SU-DHL-6 (cell line): ENCODE measurements at regions not wholly inside any gene's neighbourhood (a gene's known extent, or its start where the extent isn't known, plus 50 kb on each side); places are given as distances from the start of the nearest gene placed in this dataset.

Experiments used
- H2AFZ ChIP-seq: fragments of 200-600 bp; sonication (generic); 2 replicates; pipeline ENCODE4 v1.6.1; 2014; ENCODE audit warnings: low read depth, mild to moderate bottlenecking, moderate library complexity, mixed read lengths, antibody characterized with exemption, low read length; ENCODE audit not compliant: severe bottlenecking
- H3F3A ChIP-seq: fragments of 200-600 bp; shearing (Covaris generic); 2 replicates; pipeline ENCODE4 v1.6.0; 2016; ENCODE audit warnings: antibody characterized with exemption, mild to moderate bottlenecking; ENCODE audit not compliant: insufficient read depth
- H3K27ac ChIP-seq: fragments of 200-600 bp; sonication (generic); 2 replicates; pipeline ENCODE4 v1.5.1; 2016; ENCODE audit warnings: low read depth, mild to moderate bottlenecking, low read length, moderate library complexity, mixed read lengths
- H3K27me3 ChIP-seq: fragments of 200-600 bp; sonication (generic), shearing (Covaris generic); 2 replicates; pipeline ENCODE4 v1.6.0; 2014; ENCODE audit warnings: mild to moderate bottlenecking, low read length
- H3K36me3 ChIP-seq: fragments of 200-600 bp; sonication (generic); 2 replicates; pipeline ENCODE4 v1.6.1; 2014; ENCODE audit warnings: mild to moderate bottlenecking, low read length, mixed read lengths
- H3K4me2 ChIP-seq: fragments of 300-600, 200-600 bp; shearing (Covaris generic), sonication (generic); 2 replicates; pipeline ENCODE4 v1.6.0; 2014; ENCODE audit warnings: low read length, low read depth, mild to moderate bottlenecking; ENCODE audit not compliant: poor library complexity, severe bottlenecking
- H3K4me3 ChIP-seq: fragments of 200-600 bp; sonication (generic); 2 replicates; pipeline ENCODE4 v1.5.1; 2014; ENCODE audit warnings: antibody characterized with exemption, low read length, mild to moderate bottlenecking, mixed read lengths; ENCODE audit not compliant: insufficient read depth, poor library complexity, severe bottlenecking
- H3K79me2 ChIP-seq: fragments of 200-600 bp; sonication (generic); 2 replicates; pipeline ENCODE4 v1.6.1; 2014; ENCODE audit warnings: mild to moderate bottlenecking, low read length, moderate library complexity; ENCODE audit not compliant: insufficient read depth
- H3K9ac ChIP-seq: fragments of 200-600 bp; sonication (generic); 2 replicates; pipeline ENCODE4 v1.7.0; 2014; ENCODE audit warnings: mild to moderate bottlenecking, low read length
- H3K9me2 ChIP-seq: fragments of 200-600 bp; sonication (generic); replicated peaks from 2 replicates; pipeline ENCODE4 v1.6.1; 2014; ENCODE audit warnings: low read length; ENCODE audit not compliant: insufficient read depth
- H3K9me3 ChIP-seq: fragments of 200-600 bp; sonication (generic); 2 replicates; pipeline ENCODE4 v1.6.1; 2014; ENCODE audit warnings: low read length, mixed read lengths; ENCODE audit not compliant: insufficient read depth
- H4K20me1 ChIP-seq: fragments of 200-600 bp; sonication (generic); 2 replicates; pipeline ENCODE4 v1.6.1; 2014; ENCODE audit warnings: low read depth, mild to moderate bottlenecking, antibody characterized with exemption, low read length, moderate library complexity, mixed read lengths
- CTCF ChIP-seq: fragments of 200-600 bp; sonication (generic); IDR thresholded peaks from one replicate; pipeline ENCODE4 v1.5.1; 2017; ENCODE audit warnings: antibody characterized with exemption, mild to moderate bottlenecking, low read length, moderate library complexity; ENCODE audit not compliant: insufficient read depth, poor library complexity, severe bottlenecking
- EZH2phosphoT487 ChIP-seq: fragments of 200-600 bp; sonication (generic), shearing (Covaris generic); conservative IDR thresholded peaks from 2 replicates; pipeline ENCODE4 v1.6.1; 2018; ENCODE audit warnings: mild to moderate bottlenecking, antibody characterized with exemption, low read length, moderate library complexity, mixed read lengths

- Histone ChIP-seq H4K20me1 (no peaks in the 10 kb centered on the region), H2AFZ (no peak overlapping the region), H3K27me3 (peaks cover 3% of the 10 kb centered on the region), H3K9ac (no peak overlapping the region), H3K79me2 (no peaks in the 10 kb centered on the region), H3K4me3 (no peak overlapping the region), H3K27ac (no peak overlapping the region), H3K36me3 (no peaks in the 10 kb centered on the region), H3K9me3 (no peaks in the 10 kb centered on the region), H3F3A (no peaks in the 10 kb centered on the region), H3K4me2 (no peak overlapping the region), H3K9me2 (no peaks in the 10 kb centered on the region)
- TF ChIP-seq EZH2phosphoT487 (no peak), CTCF (no peak)
Measured at GRCh38 chr12:74381958-74382357, 155.7 kb upstream of the ATXN7L3B start.

DNA sequence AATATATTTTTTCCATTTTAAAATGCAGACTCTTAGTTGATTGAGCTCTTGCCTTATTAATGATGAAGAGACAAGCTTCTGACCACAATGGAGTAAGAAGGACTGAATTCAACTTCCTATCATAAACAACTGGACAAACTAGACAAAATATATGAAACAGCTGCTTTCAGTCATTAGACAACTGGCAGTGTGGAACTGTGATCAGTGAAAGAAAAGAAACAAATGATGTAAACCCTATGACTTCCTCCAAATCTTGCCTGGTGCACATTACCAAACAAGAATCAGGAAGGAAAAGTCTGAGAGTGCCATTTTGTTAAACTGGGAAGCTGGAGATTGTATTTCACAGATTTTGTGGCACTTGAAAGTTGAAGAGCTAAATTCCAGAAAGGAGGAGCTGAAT, 154.7 kb upstream of the ATXN7L3B start:
- H3K9me2 ChIP-seq = no peaks in the 10 kb centered on the region
- H3K4me2 ChIP-seq = no peak overlapping the region
- no peak overlapping the region for H3K9ac ChIP-seq
- H3K79me2 ChIP-seq = no peaks in the 10 kb centered on the region
- no peaks in the 10 kb centered on the region for H3K9me3 ChIP-seq
- no peak overlapping the region for H2AFZ ChIP-seq
- no peak for TF ChIP-seq CTCF
- TF ChIP-seq EZH2phosphoT487 = no peak
- H3K27ac ChIP-seq = no peak overlapping the region
- H3K27me3 ChIP-seq = peaks cover 3% of the 10 kb centered on the region
- no peaks in the 10 kb centered on the region for H3F3A ChIP-seq
- no peaks in the 10 kb centered on the region for H3K36me3 ChIP-seq
- no peaks in the 10 kb centered on the region for H4K20me1 ChIP-seq
- no peak overlapping the region for H3K4me3 ChIP-seq

- Histone ChIP-seq H3K4me3 (no peak overlapping the region), H3K9me3 (no peaks in the 10 kb centered on the region), H4K20me1 (no peaks in the 10 kb centered on the region), H3K79me2 (no peaks in the 10 kb centered on the region), H3K27me3 (no peaks in the 10 kb centered on the region), H3K9ac (no peak overlapping the region), H3F3A (no peaks in the 10 kb centered on the region), H2AFZ (no peak overlapping the region), H3K36me3 (no peaks in the 10 kb centered on the region), H3K9me2 (no peaks in the 10 kb centered on the region), H3K27ac (no peak overlapping the region), H3K4me2 (no peak overlapping the region)
- no peak for TF ChIP-seq CTCF
- no peak for TF ChIP-seq EZH2phosphoT487
Measured at GRCh38 chr12:74391283-74391682, 146.4 kb upstream of the ATXN7L3B start.
